ENCODE measurements at regions not wholly inside any gene's neighbourhood (a gene's known extent, or its start where the extent isn't known, plus 50 kb on each side); places are given as distances from the start of the nearest gene placed in this dataset.

GRCh38 chr3:150061288-150062024 is 90.8 kb upstream of the PFN2 start:
- ChIA-PET CTCF (no interaction called here), POLR2A (no interaction called here)
- no peak overlapping the region for H3K27ac Mint-ChIP-seq
- no peak for ATAC-seq
- DNase-seq (ENCODE audit: low spot score) = no peak
- no peaks in the 10 kb centered on the region for H3K9me3 Mint-ChIP-seq
- no peak for TF ChIP-seq ZBTB43 (CRISPR knock-in tag; IDR thresholded peaks at IDR 0.05)
- no peak for TF ChIP-seq ZNF232 (CRISPR knock-in tag; IDR thresholded peaks at IDR 0.05)
- TF ChIP-seq JAZF1 (CRISPR knock-in tag; IDR thresholded peaks at IDR 0.05) = no peak
- TF ChIP-seq ESRRA (CRISPR knock-in tag; IDR thresholded peaks at IDR 0.05; ENCODE audit: borderline replicate concordance) = no peak
- TF ChIP-seq NFYB (CRISPR knock-in tag; conservative IDR thresholded peaks at IDR 0.05; ENCODE audit: low read depth) = no peak
- TF ChIP-seq CDX4 (CRISPR knock-in tag; IDR thresholded peaks at IDR 0.05; ENCODE audit: borderline replicate concordance) = no peak
- TF ChIP-seq IRF2 (CRISPR knock-in tag; IDR thresholded peaks at IDR 0.05; ENCODE audit: borderline replicate concordance, low read depth) = no peak
- no peak for TF ChIP-seq GABPB1 (CRISPR knock-in tag; IDR thresholded peaks at IDR 0.05)
- H3K27me3 Mint-ChIP-seq (ENCODE audit: low read depth) = peaks cover 9% of the 10 kb centered on the region; the same call in 1 of the 2 replicates
- no peaks in the 10 kb centered on the region for H3K36me3 Mint-ChIP-seq
- peaks cover 16% of the 10 kb centered on the region for H3K4me1 Mint-ChIP-seq
- no peak overlapping the region for H3K4me3 Mint-ChIP-seq

- ChIA-PET POLR2A (no interaction called here), CTCF (no interaction called here)
- Mint-ChIP-seq H3K9me3 (no peaks in the 10 kb centered on the region), H3K36me3 (no peaks in the 10 kb centered on the region), H3K4me3 (no peak overlapping the region), H3K4me1 (peaks cover 24% of the 10 kb centered on the region), H3K27ac (no peak overlapping the region), H3K27me3 (ENCODE audit: low read depth) (peaks cover 9% of the 10 kb centered on the region; the same call in 1 of the 2 replicates)
- DNase-seq (ENCODE audit: low spot score) (no peak), ATAC-seq (no peak)
- TF ChIP-seq TP53 (CRISPR knock-in tag; IDR thresholded peaks at IDR 0.05) (no peak), ZNF232 (CRISPR knock-in tag; IDR thresholded peaks at IDR 0.05) (no peak), ZNF671 (CRISPR knock-in tag; IDR thresholded peaks at IDR 0.05) (no peak), ARID4B (CRISPR knock-in tag; IDR thresholded peaks at IDR 0.05; ENCODE audit: borderline replicate concordance) (no peak), TCF7 (CRISPR knock-in tag; IDR thresholded peaks at IDR 0.05; ENCODE audit: low read depth) (no peak), NR3C1 (CRISPR knock-in tag; conservative IDR thresholded peaks at IDR 0.05; ENCODE audit: low read depth) (no peak), E2F5 (CRISPR knock-in tag; IDR thresholded peaks at IDR 0.05) (no peak), CREM (CRISPR knock-in tag; IDR thresholded peaks at IDR 0.05) (no peak), ZNF138 (CRISPR knock-in tag; conservative IDR thresholded peaks at IDR 0.05) (no peak), ZNF219 (CRISPR knock-in tag; IDR thresholded peaks at IDR 0.05; ENCODE audit: borderline replicate concordance) (no peak), NFYB (CRISPR knock-in tag; conservative IDR thresholded peaks at IDR 0.05; ENCODE audit: low read depth) (no peak), RORB (CRISPR knock-in tag; IDR thresholded peaks at IDR 0.05) (no peak), GRHL2 (CRISPR knock-in tag; IDR thresholded peaks at IDR 0.05; ENCODE audit: insufficient replicate concordance, severe bottlenecking) (no peak), MLX (CRISPR knock-in tag; IDR thresholded peaks at IDR 0.05) (no peak)
Observed at GRCh38 chr3:150059729-150060128, 89.0 kb upstream of the PFN2 start.
